GM10266 (cell line): ENCODE measurements at regions not wholly inside any gene's neighbourhood (a gene's known extent, or its start where the extent isn't known, plus 50 kb on each side); places are given as distances from the start of the nearest gene placed in this dataset.

Source experiments
- DNase-seq: peaks from one replicate; pipeline ENCODE4 v3.0.0; 2012; ENCODE audit errors: extremely low spot score
- TF ChIP-seq, protein P1 (sequence below): IDR thresholded peaks from 2 replicates; pipeline ENCODE4 v1.5.1; 2012; ENCODE audit warnings: mild to moderate bottlenecking, low read depth; ENCODE audit not compliant: control insufficient read depth, insufficient read depth; ENCODE audit errors: missing control alignments

GRCh38 chr7:16991551-16991950 is 109.8 kb upstream of the AGR3 start:
- no peak for DNase-seq
- TF ChIP-seq, protein P1, sequence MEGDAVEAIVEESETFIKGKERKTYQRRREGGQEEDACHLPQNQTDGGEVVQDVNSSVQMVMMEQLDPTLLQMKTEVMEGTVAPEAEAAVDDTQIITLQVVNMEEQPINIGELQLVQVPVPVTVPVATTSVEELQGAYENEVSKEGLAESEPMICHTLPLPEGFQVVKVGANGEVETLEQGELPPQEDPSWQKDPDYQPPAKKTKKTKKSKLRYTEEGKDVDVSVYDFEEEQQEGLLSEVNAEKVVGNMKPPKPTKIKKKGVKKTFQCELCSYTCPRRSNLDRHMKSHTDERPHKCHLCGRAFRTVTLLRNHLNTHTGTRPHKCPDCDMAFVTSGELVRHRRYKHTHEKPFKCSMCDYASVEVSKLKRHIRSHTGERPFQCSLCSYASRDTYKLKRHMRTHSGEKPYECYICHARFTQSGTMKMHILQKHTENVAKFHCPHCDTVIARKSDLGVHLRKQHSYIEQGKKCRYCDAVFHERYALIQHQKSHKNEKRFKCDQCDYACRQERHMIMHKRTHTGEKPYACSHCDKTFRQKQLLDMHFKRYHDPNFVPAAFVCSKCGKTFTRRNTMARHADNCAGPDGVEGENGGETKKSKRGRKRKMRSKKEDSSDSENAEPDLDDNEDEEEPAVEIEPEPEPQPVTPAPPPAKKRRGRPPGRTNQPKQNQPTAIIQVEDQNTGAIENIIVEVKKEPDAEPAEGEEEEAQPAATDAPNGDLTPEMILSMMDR, result no peak

GRCh38 chr7:16993543-16993942 is 111.8 kb upstream of the AGR3 start:
- DNase-seq, result no peak
- TF ChIP-seq, protein P1, result no peak

DNA sequence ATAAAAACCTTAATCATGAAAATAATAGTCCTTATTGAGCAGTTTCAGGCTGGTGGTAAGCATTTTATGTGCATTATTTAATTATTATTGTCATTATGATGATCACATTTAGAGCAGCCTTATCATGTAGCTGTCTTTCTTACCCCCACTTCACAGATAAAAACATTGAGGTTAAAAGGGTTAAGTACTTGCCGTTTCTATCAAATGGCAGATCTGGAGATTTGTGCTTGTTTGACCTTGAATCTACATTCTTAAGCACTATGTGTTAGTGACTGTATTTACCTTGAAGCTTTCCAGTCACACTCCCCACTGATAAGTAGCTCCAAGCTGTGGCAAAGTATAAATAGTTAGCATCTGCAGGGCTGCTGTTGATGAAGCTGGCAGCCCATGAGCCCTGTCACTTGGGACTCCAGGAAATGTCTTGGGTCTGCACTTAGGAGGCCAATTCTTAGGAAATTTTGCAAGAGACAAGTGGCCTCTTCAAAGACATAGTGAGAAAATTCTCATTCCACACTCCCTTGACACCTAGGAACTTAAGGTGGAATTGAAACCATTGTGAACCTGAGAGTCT is 116.8 kb upstream of the AGR3 start:
- no peak for DNase-seq
- TF ChIP-seq, protein P1, result no peak

- TF ChIP-seq, protein P1, result no peak
- DNase-seq, result no peak
These were observed 117.9 kb upstream of the AGR3 start for GRCh38 chr7:16999541-17000267.

DNA sequence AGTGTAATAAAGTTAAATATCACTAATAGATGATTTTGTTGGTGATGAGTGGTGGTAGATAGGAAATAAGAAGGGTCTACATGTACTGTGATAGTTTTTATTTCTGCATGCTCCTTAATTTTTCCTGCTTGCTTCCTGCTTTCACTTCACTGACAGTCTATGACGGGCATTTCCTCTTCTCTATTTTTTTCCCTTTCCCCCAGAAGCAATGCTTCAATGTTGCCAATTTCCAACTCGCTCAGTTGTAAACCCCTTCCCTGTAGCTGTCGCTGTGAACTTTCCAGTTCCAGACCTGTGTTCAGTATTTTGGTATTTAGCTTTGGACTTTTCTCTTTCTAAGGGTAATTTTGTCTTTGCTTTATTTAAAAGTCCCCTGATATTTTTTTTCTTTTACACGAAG is 123.5 kb upstream of the AGR3 start:
- TF ChIP-seq, protein P1, result no peak
- no peak for DNase-seq

DNA sequence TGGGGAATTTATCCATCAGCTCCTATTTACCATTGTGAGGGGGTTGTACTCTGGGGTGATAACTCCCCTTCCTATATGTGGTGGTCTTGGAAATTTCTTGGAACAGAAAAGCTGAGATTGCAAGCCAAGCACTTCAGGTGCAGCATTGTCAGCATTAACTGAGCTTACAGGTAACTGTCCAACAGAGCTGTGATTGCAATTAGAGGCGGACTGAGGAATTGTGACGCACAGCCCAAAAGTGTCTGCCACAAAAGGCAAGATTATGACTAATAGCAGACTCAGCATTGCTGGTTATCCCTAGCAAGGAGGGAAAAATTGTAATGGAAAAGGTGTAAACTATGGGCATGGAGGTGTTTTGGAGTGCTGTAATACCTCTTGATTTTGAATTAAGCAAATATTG is 126.1 kb upstream of the AGR3 start:
- TF ChIP-seq, protein P1, result no peak
- no peak for DNase-seq

- TF ChIP-seq, protein P1, result peak; percentile 45
- peak; percentile 17 for DNase-seq
These were observed 127.4 kb upstream of the AGR3 start for GRCh38 chr7:17009007-17009719.
